ENCODE measurements at regions not wholly inside any gene's neighbourhood (a gene's known extent, or its start where the extent isn't known, plus 50 kb on each side); places are given as distances from the start of the nearest gene placed in this dataset.

DNA sequence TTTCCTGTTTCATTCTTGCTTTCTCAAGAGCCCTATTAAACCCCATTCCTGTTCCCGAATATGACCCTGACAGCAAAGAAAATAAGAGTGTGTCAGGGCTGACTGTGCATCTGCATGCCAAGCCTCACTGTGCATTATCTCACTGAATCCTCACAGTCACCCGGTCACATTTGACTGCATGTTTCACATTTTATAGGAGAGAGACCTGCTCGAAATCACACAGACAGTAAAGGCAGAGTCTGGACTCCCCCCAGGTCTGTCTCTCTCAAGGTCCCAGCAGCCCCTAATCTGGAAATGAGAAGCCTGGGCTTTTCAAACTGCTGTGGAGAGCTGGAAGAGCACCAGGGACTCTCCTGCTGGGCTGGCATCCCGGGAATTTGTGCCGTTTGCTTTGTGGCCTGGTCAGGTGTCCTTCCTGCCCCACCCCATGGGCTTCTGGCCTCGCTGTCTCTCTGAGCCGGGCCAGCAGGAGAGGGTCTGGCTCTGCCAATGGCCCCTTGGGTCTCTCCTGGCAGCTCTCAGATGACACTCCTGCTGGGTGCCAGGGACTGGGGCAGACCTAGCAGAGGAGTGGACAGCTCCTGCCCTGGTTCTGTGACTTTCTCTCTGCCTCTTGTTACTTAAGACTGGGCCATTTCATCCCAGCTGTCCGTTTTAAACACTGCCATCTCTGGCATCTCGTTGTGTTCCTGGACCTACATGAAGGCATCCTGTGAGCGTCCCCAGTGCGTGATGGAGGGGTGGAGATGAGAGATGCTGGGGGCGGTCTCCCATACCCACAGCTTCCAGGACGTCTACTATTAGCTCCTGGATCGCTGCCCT, 173.6 kb downstream of the ARHGAP12 start:
- no peak for DNase-seq

DNA sequence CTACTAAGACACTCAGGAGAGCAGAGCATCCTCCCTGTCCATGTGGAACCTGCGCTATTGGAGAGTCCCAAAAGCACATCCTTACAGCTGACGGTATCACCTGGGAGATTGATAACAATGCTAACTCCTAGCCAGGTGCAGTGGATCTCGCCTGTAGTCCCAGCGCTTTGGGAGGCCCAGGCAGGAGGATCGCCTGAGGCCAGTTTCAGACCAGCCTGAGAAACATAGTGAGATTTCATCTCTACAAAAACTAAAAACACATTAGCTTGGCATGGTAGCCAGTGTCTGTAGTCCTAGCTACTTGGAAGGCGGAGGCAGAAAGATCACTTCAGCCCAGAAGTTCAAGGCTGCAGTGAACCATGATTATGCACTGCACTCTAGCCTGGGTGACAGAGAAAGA, 174.9 kb downstream of the ARHGAP12 start:
- no peak for DNase-seq

DNA sequence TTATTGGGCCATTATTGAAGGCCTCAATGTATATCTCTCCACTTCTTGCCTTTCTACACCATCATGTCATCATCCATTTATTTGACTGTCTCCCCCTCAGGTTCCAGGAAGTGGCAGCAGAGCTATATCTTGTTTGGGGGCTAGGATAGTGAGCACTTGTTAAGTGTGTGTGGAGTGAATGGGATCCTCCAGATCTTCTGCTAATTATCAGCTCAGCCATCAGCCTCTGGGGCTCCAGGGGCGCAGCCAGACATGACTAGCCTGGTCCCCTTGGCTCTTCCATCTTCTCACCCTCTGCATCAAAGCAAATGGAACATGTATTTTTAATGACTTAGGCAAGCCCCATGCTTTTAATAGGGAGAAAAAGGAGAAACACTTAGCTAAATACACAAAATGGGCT, 176.5 kb downstream of the ARHGAP12 start:
- DNase-seq = no peak

DNA sequence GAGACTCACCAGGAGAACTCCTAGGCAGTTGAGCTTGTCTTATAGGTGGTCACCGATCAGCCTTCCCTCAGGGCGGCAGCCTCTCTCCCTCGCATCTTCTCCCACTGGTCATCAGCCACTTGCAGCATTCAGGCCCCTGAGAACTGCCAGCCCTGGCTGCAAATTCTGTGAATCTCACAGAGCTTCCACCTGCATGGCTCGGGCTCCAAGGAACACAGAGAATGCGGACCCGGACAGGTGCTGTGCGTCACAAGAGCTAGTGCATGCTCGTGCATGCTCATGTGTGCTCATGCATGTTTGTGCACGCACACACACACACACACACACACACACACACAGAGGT, 176.9 kb downstream of the ARHGAP12 start:
- no peak for DNase-seq

DNA sequence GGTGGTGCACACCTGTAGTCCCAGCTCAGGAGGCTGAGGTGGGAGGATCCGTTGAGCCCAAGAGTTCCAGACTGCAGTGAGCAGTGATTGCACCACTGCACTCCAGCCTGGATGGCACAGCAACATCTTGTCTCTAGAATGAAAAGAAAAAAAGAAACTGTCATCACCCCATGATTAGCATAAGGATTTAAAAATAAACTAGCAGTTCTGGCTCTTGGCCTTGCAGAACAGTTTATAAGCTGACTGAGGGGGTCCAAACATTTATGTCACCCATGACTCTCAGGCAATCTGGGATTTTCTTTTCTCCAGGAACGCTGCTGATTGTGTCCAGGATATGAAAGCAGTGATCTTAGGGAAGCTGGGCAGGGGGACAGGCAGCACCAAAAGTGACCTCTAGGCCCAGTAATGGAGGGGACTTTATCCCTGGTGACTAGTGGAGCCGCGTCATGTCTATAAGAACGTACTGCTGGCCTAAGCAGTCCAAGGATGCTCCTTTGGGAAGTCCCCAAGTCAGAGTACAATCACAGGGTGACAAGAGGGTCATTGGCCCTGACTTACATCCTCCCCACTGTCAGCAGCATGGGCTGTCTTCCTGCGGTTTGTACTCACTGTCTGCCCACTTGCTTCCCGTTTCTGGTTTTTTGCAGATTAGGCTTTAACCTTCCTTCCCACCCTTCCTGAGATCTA, 177.4 kb downstream of the ARHGAP12 start:
- peak in 1 of 2 donors; percentile 22 for DNase-seq

DNA sequence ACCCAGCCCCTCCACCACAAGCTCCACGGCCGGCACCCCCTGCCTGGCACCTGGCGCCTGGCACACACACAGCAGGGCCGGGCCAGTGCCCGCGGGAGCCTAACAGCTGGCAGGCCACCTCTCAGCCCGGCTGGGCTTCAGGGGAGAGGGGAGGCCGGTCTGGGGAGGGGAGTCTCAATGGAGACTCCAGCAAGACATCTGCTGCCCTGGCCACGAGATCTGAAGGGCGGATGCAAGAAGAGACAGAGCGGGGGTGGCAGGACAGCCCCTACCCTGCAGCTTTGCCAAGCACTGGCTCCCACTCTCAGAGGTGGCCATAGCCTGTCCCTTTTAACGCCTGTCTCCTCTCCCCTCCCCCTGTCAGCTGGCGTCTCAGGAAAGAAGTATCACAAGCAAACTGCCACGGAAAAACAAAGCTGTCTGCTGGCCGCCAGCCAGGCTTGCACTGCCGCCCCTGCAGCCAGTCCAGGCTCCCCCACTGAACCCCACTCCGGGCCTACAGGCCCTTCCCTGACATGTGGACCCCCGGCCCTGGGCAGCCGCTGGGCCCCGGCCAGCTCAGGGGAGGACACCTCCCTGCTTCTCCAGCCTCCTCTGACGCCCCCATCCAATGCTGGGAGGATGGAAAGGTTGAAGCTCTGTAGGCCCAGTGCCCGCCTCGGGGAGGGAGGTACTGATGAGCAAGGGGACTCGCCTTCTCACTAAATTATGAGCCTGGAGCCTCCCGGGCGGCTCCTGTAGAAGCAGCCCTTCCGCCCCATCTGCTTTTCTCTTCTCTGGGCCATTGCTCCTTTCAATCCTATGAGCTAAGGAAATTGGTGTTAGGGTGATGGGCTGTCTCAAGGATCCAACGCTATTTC, 178.4 kb downstream of the ARHGAP12 start:
- DNase-seq = peak in 1 of 2 donors; percentile 60

DNA sequence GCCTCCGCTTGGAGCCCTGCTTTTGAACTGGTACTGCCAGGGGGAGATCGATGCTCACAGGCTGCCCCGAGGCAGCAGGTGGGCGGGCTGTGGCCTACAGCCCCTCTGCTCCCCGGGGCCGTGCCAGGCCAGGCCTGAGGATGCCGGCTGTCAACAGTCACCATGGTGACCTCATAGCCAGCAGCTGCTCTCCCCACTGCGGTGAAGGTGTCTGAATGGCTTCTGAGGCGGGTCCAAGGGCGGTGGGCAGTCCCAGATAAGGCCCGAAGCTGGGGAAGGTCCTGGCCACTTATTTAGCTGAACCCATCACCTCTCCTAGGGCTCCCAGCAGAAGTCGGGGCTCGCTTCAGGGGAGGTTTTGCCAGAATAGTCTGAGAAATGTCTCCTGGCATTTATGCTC, 179.3 kb downstream of the ARHGAP12 start:
- DNase-seq = no peak

DNA sequence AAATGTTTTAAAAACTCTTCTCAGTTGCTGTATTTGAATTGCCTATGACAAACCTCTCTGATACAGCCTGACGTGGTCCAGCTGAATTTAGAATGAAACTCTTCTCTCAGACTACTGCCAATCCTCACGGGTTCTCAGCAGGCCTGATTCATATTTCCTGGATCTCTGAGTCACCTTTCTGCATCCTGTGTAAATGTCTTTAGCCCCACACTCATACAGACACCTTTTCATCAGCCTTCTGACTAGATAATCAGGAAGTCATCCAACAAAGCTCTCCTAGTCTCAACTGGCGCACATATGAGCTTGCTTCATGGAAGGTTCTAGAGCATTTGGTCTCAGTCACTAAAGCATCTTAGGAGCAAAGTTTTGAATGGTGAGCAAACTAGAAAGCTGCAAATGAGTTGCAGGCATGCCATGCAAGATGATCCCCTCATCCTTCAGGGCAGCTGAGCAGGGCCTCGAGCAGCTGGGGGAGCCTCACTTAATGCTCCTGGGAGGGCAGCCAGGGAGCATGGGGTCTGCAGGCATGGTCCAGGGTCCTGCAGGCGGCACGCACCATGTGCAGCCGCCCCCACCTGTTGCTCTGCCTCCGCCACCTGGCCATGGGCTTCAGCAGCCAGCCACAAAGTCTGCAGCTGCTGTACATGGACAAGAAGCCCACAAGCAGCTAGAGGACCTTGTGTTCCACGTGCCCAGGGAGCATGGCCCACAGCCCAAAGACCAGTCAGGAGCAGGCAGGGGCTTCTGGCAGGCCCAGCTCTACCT, 182.8 kb downstream of the ARHGAP12 start:
- DNase-seq = no peak

DNA sequence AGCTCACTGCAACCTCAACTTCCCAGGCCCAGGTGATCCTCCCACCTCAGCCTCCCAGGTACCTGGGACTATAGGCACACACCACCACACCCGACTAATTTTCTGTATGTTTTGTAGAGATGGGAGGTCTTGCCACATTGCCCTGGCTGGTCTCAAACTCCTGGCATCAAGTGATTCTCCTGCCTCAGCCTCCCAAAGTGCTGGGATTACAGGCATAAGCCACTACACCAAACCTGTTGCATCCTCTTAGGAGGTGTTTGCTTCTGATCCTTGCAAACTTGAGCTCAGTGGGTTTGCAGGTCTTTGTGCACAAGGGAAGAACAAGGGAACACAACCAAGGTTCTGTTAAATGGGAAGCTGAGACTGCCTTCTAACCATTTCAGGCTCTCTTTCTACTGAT, 184.6 kb downstream of the ARHGAP12 start:
- DNase-seq = no peak

DNA sequence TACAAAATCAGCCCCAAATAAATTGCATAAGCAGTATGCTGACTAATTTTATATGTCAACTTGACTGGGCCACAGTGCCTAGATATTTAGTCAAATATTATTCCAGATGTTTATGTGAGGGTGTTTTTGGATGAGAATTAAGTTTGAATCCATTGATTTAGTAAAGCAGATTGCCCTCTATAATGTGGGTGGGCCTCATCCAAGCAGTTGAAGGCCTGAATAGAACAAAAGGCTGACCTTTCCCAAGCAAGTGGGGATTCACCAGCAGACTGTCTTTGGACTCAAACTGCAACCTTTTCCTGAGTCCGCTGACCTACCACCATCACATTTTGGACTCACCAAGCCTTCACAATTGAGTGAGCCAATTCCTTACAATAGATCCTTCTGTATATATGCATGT, 186.4 kb downstream of the ARHGAP12 start:
- no peak for DNase-seq

DNA sequence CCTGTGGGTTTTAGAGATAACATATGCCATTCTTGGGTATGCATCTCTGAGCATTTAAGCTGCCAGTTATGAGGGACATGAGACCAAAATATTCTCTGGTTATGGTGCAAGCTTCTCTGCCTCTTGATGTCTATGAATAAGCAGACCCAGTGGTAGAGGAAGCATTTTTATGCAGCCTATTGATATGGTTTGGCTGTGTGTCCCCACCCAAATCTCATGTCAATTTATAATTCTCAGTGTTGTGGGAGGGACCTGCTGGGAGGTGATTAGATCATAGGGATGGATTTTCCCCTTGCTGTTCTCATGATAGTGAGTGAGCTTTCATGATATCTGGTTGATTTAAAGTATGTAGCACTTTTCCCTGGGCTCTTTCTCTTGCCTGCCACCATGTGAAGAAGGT, 187.2 kb downstream of the ARHGAP12 start:
- no peak for DNase-seq

DNA sequence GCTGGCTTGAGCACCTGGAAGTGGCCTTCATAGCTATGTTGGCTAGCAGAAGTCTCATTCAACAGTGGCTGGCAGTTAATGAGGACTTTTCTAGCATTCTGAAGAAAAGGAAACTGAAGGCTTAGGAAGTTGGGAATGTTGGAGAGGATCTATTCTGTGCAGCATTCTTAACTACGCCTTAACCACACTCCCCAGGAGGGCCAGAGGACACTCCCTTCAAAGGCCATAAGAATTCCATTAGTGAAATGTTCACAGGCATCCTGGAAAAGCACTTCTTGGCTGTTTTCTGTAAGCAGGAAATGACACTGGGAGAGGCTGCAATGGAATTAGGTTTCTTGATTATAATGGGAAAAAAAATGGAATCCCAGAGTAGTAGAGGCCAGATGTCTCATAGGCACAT, 188.9 kb downstream of the ARHGAP12 start:
- DNase-seq = no peak

DNA sequence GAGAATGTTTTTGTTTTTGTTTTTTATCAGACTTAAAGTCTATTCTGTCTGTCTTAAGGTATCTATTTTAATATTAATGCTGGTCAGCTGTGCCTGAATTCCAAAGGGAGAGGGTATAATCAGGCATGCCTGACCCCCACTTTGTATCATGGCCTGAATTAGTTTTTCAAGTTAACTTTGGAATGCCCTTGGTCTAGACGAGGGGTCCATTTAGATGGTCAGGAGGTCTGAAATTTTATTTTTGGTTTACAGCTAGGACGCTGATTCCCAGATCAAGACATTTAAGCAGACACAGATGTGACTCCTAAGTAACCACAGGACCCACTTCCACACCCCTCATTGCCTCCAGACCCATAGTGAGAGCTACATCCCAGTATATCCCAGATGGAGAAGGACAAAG, 189.5 kb downstream of the ARHGAP12 start:
- no peak for DNase-seq

DNA sequence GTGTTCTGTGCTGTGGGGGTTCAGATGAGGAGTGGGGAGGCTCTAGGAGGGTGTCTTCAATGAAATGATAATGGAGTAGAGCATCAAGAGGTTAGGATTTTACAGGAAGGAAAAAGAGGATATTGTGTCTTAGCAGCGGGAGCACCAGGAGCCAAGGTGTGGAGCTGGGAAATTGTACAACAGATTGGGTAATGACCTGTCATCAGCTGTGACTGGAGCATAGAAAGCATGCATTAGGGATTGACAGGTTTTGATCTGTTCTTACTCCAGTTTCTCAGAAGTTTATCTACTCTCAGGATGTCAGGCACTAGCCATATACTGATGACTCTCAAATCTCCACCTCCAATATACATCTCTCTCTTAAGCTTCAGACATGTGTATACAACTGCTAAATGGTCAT, 196.9 kb downstream of the ARHGAP12 start:
- no peak for DNase-seq

DNA sequence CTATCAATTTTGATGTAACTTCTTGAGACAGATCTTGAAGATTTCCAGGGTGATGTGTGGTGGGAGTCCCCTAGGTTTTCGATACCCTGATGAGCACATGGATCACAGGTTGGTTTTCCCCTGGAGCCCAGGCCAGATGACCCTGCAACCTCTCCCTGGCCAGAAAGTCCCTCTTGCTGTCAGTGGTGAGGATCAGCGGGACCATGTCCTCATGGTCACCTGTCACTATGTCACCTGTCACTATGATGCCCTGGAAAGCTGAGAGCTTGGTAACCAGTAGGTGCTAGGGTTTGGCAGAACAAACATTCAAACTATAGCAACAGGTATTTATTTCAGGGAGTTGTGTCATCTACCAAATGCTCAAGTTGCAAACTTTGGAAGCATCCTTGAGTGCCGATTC, 197.9 kb downstream of the ARHGAP12 start:
- no peak for DNase-seq

DNA sequence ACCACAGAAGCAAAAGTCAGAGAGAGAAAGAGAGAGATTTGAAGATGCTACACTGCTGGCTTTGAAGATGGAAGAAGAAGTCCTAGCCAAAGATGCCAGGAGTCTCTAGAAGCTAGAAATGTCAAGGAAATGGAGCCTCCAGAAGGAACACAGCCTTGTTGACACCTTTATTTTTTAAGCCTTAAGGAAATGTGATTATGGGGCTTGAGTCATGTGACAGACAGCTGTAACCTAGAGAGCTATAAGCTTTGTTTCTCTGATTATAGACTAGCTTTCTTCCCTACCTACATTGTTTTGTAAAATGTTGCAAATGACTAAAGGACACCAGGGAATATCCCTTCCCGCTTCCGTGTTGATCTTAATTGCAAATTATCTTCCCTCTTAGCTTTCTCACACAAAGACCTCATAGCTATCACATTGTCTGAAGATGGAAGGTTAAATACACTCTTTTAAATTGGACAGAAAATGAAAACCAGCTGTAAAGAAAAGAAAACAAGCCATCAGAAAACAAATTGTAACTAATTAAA, 199.9 kb downstream of the ARHGAP12 start:
- no peak for DNase-seq

DNA sequence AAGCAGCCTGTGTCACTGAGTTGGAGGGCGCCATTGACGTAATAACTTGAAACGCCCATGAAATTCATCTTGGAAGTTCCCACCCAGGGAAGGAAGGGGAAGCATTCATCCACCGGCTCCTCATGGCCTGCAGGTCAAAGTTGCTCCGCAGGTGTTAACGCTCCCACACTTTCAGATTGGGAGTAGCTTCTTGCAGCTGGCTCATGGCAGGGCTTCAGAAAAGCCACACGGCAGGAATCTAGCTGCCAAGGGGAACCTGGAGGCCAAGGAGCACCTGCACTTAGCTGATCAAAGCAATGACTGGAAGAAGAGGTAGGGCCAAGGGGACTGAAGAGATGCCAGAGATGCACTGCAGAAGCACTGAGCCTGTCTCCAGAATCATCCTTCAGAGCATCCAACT, 203.2 kb downstream of the ARHGAP12 start:
- no peak for DNase-seq

DNA sequence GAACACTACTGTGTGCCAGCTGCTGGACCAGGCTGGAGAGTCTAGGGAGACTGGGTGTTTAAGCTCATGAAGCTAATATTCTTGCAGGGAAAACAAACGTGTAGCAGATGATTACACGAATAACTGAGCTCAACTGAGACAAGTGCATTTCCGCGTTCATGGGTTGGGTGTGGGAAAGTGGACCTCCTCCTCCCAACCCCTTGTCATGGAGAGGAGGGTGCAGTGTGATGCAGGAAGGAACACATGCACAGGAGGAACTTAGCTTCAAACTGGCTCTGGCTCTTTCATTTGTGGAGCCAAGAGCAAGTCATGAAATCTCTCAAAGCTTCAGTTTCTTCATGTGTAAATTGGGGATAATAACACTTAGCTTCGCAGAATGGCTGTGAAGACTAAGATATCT, 204.3 kb downstream of the ARHGAP12 start:
- no peak for DNase-seq

DNA sequence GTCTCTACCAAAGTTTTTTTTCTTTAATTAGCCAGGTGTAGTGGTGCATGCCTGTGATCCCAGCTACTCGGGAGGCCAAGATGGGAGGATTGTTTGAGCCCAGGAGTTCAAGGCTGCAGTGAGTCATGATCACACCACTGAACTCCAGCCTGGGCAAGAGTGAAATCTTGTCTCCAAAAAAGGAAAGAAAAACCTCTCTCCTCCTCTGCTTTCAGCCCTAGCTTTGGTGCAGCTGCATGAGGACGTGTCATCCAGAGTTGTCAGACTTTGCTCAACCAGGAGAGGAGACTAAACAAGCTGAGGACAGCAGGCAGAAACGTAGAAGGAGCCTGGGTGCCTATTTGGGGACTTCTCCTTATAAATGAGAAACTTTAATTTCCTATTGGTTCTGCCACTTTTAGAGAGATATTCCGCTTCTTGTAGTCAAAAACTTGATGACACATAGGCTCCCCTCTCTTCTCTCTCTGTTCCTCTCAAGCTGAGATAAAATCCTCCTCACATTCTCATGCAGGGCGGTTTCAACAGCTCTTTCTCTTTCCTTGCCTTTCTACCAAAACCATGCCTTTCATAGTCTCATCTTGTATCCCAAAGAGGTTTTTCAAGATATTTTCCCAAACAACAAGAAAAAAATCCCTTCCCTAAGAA, 205.4 kb downstream of the ARHGAP12 start:
- peak in 1 of 2 donors; percentile 23 for DNase-seq

DNA sequence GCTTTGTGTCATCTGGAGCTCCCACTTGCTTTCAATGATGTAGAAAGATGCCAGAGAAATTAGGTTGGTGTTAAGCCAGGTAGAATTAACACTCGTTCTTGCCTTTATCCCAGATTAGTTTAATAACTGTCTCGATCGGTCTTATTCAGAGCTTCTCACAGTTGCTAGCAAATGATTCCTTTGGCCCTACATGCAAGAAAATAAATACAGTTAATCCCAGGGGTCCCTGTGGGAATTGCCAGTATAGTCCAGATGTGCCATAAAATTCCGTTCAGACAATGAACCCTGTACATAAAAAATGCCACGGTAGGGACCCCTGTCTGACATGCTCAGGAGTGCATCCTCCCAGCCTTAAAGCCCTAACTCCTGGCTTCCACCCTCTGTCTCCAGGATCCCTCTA, 207.5 kb downstream of the ARHGAP12 start:
- DNase-seq = no peak

DNA sequence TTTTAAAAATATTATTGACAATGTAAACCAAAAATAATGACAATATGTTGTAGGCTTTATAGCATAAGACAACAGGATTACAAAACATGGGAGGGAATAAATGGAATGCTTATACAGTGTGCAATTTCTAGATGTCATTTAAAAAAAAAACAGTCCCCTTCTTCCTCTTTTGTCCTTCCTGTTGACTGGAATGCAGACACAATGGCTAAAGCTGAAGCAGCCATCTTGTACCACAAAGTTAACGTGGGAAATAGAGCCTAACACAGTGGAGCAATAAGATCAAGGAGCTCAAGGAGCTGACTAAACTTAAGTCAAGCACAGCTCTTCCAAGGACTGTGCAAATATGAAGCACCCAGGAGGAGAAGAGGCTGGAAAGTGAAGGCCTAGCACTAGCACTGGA, 208.1 kb downstream of the ARHGAP12 start:
- DNase-seq = no peak

DNA sequence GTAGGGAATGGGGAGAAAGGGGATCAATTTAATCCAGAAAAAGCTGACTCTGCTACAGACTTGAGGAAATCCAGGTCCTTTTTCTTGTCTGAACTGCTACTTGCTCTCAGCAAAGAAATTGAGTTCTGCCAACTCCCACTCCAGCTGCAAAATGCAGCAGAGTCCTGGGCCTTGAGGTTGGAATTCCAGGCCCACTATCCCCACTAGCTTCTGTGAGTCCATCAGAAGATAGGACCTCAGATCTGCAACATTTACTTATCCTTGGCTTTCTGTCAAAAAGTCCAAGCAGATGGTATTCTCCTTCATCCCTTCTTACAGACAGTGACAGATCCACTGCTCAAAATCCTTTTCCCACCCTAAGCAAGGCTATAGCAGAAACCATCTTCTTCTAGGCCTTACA, 219.2 kb downstream of the ARHGAP12 start:
- DNase-seq = no peak
